HG02623 (cell line): ENCODE measurements at regions not wholly inside any gene's neighbourhood (a gene's known extent, or its start where the extent isn't known, plus 50 kb on each side); places are given as distances from the start of the nearest gene placed in this dataset.
"Not testable (repeated sequence)": the region's sequence is repeated elsewhere in the genome, so short reads cannot be mapped to it uniquely, and the experiment has no call there.

Experiments used
- ATAC-seq: cut with Tn5 transposase; IDR thresholded peaks from one replicate; pipeline ENCODE4 v1.9.1; 2021; ENCODE audit warnings: moderate library complexity; ENCODE audit not compliant: unreplicated experiment

DNA sequence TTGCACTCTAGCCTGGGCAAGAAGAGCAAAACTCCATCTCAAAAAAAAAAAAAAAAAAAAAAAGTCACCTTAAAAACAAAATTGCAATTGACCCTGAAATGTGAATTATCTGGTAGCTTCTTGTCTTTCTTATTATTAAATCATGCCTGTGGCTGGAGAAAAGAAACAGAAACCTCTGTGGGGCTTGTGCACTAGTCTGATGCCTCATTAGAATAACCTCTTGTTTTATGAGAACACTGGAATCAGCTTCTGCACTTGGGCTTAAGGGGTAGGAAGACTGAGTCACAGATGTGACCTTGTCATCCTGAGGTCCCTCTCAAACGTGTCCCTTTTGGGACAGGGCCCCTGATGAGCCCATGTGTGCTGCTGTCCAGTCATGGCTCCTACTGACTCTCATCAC is 237.9 kb downstream of the DACT1 start:
- ATAC-seq, result no peak

DNA sequence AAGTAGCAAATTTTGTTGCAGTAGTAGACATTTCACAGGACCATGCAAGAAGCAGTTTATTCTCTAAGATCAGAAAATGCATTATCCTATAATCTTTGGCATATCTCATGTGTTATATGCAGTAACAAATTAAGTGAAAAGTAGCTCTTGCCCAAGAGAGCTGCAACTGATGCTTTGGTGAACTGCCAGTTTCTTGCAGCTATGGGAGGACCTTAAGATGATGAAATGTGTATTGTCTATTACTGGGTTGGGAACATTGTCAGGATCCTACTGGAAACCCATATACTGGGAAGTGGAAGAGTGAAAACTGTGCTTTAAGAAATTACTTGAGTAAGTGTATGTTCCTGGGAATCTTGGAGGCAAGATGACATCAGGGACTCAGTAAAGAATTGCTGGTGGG is 238.8 kb downstream of the DACT1 start:
- no peak for ATAC-seq

DNA sequence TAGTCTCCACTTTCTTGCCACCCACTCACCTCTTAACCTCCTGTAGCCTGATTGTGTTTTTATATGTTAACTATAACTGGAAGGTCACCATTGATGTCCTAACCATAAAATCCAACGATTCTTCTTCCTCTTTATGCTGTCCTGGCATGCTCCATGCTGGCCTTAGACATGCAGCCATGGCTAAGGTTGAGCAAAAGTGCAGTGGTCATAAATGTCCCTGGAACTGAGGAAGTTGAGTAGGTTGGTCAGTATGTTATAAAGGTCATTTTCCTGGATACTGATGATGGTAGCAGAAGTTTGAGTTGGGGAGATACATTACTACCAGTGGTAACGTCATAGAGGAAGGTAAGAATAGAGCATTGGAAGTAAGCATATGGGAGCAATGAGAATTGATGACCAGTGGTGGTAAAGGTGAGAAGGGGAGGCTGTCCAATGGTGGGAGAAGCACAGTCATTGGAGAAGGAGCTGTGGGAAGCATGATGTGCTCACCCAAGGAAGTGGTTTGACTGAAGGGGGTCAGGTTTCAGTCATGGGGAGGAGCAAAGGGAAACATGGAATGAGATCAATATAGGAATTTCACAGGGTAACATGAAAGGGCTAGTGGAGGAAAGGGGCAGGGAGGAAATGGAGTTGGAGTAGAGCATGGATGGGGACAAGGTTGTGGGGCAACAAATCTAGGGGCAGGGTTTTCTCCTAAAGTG is 240.8 kb downstream of the DACT1 start:
- no peak for ATAC-seq

DNA sequence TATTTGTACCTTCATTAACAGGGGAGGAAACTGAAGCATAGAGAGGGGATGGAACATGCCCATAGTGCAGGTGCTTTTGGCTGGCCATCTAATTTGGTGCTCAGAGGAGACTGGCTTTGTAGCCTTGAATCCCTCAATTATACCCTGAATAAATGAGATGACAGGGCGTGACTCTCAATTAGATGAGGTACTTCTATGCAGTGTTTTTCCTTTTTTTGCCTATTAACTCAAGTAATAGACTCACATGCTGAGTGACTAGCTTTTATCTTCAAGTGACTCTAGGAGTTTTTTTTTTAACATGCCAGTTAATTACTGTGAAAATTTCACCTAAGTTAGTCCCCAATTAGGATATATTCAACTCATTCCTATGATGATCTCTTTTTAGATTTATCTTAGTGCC is 243.7 kb downstream of the DACT1 start:
- ATAC-seq, result no peak

DNA sequence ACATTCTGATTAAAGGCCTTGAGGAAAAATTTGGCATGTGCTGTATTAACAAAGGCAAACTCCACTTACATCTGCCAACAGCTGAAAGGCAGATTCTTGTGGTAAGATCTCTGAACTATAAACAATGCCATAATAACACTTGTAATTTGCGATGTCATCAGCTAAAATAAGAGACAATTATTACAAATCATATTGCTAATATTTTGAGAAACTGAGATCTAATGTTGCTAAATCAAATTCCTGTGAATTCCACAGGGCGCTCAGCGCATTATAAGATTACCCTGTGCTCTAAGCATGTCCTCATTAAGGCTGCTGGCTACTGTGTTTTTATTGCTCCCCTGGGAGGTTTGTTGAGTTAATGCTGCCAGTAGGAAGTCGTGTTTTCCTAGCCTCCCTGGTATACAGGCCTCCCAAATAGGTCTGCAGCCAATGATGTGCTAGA is 244.8 kb downstream of the DACT1 start:
- ATAC-seq, result no peak

DNA sequence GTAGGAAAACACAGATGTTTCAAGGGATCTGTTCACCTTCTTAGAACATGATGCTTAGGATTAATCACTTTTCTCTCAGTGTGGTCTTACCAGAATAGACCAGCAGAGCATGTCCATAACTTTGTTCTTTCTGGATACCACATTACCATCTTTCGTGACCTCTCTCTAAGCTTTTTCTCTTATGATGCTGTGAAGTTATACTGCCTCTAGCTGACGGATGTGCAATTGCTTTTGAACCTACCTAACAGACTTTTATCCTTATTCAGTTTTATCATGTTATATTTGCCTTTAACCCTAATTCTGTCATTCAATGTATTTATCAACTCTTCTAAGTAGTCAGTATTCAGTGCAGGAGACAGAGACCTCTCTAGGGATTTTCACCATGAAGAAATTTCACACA is 246.7 kb downstream of the DACT1 start:
- no peak for ATAC-seq

DNA sequence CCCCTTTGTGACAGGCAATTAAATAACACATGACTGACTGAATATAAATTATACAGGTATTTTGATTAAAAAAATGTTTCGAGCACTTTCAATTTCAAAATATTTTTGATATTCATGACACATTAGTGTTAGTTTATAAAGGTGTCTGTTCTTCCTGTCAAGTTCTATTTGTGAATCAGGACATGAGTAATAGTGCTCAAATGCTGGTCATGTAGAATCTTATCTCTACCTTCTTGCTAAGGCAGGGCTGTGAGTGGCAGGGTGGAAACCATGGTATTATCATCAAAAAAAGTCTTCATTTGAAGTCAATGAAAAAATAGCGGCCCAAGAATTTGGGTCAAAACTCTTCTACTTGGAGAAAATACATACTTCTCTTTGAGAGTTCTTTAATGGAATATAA is 250.2 kb downstream of the DACT1 start:
- no peak for ATAC-seq

DNA sequence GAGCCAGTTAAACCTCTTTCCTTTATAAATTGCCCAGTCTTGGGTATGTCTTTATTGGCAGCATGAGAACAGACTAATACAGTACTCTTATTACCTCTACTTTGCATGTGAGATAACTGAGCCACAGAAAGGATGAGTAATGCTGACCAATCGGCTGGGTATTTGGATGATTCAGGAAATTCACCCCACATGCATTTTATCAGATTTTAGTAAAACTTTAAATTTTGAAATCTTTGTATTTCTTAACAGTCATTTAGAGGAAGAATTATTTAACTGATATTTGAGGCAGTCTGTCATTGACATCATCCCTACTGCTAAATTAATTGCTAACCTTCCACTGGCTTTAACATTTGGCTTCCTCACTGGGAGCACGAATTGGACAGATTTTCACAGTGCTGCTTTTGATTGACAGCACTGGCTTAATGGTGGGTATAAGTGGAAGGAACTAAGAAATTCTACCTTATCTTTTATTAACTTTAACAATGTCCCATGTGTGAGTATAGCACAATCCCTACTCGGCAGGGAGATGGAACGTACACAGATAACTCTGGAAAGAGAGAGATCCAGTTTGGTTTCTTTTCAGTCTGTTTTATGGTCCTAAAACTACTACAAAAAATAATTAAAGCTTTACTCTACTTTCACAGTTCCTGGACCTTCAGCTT is 261.0 kb downstream of the DACT1 start:
- no peak for ATAC-seq

DNA sequence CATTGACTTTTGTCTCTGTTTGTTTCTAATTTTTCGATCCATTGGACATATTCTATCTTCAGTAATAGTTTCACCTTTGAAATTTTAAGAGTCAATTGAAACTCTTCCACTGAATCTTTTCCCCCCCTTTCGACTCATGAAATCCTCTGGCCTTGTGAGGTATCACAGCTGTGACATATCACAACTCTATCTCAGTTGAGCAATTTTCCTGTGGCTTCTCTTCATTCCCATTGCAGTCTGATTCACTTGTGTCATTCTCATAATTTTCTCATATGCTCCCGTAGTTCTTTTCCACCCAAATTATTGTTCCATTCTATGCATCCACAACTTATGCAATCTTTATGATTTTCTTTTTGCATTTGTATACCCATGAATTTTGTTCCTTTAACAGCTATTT is 261.6 kb downstream of the DACT1 start:
- no peak for ATAC-seq

DNA sequence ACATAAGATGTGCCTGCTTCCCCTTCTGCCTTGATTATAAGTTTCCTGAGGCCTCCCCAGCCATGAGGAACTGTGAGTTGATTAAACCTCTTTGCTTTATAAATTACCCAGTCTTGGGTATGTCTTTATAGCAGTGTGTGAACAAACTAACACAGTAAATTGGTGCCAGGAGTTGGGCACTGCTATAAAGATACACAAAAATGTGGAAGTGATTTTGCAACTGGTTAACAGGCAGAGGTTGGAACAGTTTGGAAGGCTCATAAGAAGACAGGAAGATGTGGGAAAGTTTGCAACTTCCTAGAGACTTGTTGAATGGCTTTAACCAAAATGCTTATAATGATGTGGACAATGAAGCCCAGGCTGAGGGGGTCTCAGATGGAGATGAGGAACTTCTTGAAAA is 264.1 kb downstream of the DACT1 start:
- no peak for ATAC-seq

DNA sequence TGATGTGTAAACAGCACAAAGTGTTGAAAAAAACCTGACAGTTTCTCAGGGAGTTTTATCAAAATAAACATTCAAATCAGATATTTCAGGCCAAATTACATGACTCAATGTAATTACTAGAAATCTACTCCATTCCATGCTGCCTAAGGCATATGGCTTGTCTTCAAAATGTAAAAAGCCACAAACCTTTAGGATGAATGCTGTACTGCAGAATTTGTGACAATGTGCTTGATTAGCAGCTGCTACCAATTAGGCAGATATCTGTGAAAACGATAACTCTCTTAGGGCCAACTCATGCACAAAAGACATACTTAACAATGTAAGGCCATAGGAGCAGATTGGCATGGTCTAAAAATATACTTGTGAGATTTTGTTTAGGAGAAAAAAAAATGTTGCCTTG is 267.0 kb downstream of the DACT1 start:
- no peak for ATAC-seq

DNA sequence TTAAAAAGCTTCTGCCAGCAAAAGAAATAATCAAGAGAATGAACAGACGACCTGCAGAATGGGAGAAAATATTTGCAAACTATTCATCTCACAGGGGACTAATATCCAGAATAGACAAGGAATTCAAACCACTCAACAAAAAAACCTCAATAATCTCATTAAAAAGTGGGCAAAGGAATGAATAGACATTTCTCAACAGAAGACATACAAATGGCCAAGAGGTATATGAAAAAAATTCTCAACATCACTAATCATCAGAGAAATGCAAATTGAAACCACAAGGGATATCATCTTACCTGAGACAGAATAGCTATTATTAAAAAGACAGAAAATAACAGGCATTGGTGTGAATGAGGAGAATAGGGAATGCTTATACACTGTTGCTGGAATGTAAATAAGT is 270.0 kb downstream of the DACT1 start:
- ATAC-seq, result no peak

DNA sequence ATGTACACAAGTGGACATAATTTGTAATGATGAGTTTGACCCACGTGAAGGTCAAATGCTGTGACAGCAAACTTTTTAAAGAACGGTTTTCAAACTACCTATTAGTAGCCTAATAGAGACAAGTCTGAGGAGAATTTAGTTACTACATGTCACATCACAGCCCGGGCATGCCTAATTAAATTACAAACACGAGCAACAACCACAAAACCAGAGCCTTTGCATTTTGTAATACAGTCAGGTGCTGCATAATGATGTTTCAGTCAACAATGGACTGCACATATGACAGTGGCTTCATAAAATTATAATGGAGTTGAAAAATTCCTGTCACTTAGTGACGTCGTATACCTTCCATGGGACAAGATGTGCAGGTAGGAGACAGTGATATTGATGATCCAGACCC is 274.5 kb downstream of the DACT1 start:
- ATAC-seq, result no peak

DNA sequence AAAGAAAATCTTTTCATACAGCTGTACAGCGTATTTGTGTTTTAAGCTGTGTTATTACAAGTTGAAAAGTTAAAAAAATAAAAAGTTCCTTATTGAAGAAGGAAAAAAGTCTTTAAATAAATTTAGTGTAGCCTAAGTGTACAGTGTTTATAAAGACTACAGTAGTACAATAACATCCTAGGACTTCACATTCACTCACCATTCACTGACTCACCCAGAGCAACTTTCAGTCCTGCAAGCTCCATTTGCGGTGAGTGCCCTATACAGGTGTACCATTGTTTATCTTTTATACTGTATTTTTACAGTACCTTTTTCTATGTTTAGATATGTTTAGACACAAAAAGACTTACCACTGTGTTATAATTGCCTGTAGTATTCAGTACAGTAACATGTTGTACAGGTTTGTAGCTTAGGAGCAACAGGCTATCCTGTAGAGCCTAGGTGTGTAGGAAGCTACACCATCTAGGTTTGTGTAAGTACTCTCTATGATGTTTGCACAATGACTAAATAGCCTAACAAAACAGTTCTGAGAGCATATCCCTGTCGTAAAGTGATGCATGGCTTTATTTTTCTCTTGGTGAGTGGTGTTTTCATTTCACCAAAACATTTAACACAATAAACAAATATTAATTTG is 275.2 kb downstream of the DACT1 start:
- no peak for ATAC-seq

DNA sequence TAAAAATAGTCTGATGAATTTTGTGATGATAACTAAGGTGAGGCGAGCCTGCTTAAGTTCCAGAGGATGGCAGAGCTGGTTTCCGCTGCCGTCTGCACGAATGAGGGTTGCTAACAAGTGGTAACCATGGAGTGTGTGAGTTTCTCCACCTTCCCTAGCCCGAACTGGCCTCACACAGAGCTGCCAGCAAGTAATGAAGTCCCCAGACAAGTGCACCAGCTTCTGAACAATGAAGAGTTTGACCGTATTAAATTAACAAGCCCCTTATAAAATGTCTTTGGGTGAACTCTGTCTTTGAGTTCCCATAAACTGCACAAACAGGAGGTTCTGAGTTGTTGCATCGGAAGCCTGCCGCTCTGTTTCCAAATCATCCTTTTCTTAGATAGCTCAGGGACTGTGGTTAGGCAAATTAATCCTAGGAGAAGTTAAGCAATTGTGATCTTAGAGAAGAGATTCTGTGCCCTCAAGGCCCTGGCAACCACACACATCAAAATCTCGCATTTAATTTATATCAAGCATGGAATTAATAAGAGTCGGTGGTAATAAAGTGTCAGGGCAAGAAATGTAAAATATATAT is 274.1 kb upstream of the DAAM1 start:
- no peak for ATAC-seq

DNA sequence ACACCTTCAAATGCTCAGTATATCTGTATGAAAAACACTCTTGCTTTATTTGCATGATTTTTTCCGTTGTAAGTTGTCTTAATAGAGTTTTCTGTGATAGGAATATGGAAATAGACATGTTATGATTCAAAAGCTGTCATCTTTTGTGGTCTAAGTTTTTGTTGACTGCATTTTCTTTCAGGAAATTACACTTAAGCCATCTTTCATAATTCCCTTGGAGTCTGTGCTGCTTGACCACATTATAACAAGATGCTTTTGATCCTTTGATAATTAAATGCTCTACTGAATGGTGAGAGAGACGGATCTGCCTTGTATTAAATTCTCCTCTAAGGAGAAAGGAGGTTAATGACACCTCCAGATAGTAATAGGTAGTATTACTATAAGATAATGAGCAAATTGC is 272.8 kb upstream of the DAAM1 start:
- ATAC-seq, result no peak

DNA sequence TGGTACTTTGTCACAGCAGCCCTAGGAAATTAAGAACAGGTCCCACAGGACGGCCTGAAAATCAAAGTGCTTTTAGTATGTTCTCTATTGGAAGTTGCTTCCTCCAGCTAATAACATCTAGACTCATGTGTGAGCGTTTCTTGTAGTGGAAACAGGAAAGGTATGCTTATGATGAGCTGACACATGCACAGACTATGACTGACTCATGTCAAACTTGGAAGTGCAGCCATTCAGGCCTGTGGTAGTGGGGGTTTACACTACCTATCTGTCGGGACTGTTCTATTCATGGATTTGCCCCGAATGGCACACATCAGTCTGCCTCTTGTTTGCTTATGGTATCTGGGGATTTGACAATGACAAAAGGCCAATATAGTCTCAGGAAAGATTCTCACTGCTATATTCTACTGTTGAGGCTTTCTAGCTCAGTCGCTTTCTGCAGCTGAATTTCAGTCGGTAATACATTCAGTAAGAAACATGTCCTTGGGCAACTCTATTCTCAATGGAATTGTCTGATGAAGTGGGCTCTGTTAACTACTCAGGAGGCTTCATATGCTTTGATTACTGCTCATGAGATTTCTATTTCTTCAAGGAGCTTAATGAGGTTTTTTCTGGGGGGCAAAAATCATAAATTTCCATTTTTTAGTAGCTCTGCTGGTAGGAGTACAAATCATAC is 270.3 kb upstream of the DAAM1 start:
- ATAC-seq, result no peak

DNA sequence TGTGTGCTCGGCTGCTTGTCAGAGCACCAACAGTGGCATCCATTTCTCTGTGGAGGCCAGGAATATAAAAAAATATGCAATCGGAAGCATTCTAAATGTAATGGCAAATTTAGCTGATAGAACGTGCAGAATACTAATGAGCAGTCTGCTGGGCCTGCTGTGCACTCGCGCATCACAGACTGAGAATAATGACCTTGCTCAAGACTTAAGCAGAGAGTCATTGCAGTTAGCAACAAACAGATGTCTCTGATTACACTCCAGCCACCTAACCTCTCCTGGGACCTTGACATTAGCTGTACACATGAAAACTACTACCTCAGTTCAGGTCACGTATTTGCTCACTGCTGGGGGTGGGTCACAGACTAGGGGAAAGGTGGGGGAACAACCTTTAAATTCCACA is 269.2 kb upstream of the DAAM1 start:
- ATAC-seq, result no peak

DNA sequence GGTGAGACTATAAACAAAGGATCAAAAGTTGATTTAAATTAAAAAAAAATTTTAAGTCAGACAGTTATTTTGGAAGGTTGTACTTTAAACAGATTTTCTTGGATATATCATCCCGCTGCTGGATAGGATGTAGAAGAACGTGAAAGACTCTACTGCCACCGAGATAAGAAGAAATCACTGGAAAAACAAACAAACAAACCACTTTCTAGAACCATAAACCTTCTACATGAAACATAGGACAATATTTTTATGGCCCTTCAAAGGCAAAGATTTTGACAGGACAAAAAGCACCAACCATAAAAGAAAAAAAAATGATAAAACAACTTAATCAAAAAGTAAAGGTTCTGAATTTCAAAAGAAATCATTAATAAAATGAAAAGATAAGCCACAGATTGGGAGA is 268.2 kb upstream of the DAAM1 start:
- ATAC-seq, result no peak

DNA sequence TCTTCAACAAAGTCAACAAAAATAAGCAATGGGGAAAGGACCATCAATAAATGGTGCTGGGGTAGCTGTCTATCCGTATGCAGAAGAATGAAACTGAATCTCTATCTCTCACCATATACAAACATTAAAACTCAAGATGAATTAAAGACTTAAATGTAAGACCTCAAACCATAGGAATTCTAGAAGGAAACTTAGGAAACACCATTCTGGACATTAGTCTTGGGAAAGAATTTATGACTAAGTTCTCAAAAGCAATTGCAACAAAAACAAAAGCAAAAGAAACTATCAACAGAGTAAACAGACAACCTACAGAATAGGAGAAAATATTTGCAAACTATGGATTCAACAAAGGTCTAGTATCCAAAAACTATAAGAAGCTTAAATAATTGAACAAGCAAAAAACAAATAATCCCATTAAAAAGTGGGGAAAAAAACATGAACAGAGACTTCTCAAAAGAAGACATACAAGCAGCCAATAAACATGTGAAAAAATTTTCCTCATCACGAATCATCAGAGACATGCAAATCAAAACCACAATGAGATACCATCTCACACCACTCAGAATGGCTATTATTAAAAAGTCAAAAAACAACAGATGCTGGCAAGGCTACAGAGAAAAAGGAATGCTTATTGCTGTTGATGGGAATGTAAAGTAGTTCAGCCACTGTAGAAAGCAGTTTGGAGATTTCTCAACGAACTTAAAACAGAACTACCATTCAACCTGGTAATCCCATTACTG is 266.1 kb upstream of the DAAM1 start:
- not testable (repeated sequence) for ATAC-seq
